Stimulated activated naive CD8-positive, alpha-beta T cell treated with anti-CD3 and anti-CD28 coated beads, Interleukin-15, Interleukin-2, amounts not matched to agents 100 ng/mL and 50 ng/mL, for 24 hours (primary cell): ENCODE measurements at regions not wholly inside any gene's neighbourhood (a gene's known extent, or its start where the extent isn't known, plus 50 kb on each side); places are given as distances from the start of the nearest gene placed in this dataset.

ENCODE experiments used
- H3K27ac Mint-ChIP-seq: one replicate; pipeline ENCODE4 v1.8.0; 2021; ENCODE audit warnings: mild to moderate bottlenecking, mixed read lengths
- H3K27me3 Mint-ChIP-seq: one replicate; pipeline ENCODE4 v1.8.0; 2021; ENCODE audit warnings: mixed read lengths
- H3K36me3 Mint-ChIP-seq: one replicate; pipeline ENCODE4 v1.8.0; 2021; ENCODE audit warnings: low read depth, mixed read lengths
- H3K4me1 Mint-ChIP-seq: one replicate; pipeline ENCODE4 v1.8.0; 2021; ENCODE audit warnings: low read depth, mixed read lengths
- H3K4me3 Mint-ChIP-seq: one replicate; pipeline ENCODE4 v1.8.0; 2021; ENCODE audit warnings: mild to moderate bottlenecking, mixed read lengths
- H3K9me3 Mint-ChIP-seq: one replicate; pipeline ENCODE4 v1.8.0; 2021; ENCODE audit warnings: mixed read lengths

DNA sequence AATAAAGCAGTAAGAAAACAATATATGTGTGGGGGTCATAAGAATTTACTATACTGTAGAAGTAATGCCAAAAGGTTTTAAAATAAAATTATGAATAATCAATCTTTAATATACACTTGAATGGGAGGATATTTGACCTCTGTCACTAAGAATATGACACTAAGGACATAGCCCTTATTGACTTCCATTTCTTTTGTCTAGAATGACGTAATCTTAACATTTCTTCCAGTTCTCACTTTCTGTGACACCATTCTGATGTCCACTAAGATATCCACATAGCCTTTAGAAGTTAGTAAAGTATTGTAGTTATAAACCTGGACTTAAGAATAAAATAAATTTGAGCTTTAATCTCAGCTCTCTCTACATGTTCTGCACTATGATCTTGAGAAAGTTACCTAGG, 1050.7 kb downstream of the TLE4 start:
- Mint-ChIP-seq H3K27me3 (no peaks in the 10 kb centered on the region), H3K4me3 (no peak overlapping the region), H3K9me3 (peaks cover 13% of the 10 kb centered on the region), H3K27ac (no peak overlapping the region), H3K4me1 (no peaks in the 10 kb centered on the region), H3K36me3 (no peaks in the 10 kb centered on the region)

DNA sequence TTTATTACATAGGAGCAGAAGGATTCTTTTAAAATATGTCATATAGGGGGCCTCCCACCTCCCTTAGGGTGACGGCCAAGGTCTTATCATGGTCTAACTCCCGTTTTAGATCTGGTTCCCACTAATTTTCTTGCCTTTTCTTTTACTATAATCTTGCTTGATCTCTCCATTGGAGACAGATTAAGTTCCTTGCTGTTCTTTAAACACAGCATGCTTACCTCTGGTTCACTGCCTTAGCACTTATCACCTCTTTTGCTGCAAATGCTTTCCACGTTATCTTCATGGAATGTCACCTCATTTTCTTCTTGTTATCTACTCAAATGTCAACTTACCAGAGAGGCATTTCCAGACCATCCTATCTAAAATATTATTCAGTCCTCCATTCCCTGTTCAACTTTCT, 1047.6 kb downstream of the TLE4 start:
- no peak overlapping the region for H3K4me3 Mint-ChIP-seq
- no peaks in the 10 kb centered on the region for H3K36me3 Mint-ChIP-seq
- peaks cover 9% of the 10 kb centered on the region for H3K9me3 Mint-ChIP-seq
- H3K27ac Mint-ChIP-seq, result no peak overlapping the region
- no peaks in the 10 kb centered on the region for H3K27me3 Mint-ChIP-seq
- no peaks in the 10 kb centered on the region for H3K4me1 Mint-ChIP-seq

DNA sequence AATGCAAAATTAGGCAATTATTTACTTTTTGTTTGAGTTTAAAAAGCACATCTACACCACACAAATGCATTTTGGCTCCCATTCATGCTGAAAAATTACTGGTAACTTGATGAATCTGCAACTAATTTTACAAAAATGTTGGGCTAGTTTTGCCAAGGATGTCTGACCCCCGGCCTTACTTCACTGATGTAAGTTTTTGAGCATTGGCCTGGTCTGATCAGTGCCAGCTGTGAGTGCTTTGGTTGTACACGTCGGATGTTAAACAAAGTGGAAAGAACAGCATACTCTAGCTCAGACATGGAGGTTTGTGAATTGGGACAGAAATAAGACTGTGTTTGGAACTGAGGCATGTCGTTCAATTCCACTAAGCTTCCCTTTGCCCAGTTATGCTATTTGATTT, 1044.2 kb downstream of the TLE4 start:
- Mint-ChIP-seq H3K27ac (no peak overlapping the region), H3K9me3 (peaks cover 9% of the 10 kb centered on the region), H3K4me1 (no peaks in the 10 kb centered on the region), H3K27me3 (no peaks in the 10 kb centered on the region), H3K36me3 (no peaks in the 10 kb centered on the region), H3K4me3 (no peak overlapping the region)

DNA sequence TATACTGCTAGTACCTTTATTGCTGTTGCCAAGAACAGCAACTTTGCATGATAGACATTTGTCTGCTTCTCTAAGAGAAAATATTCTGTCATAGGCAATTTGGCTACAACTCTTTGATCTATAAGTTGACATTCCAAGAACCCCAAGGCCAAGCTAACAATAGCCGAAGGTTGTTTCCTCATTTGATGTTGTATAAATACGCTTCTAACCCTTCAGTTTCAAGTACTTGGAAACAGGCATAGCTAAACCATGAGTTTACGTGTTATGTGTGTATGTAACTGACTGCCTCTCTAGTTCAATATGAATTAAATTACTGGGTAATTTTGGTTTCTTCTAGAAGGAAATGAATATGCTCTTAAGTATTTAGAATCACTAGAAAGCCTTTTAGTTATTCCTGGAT, 1034.0 kb downstream of the TLE4 start:
- Mint-ChIP-seq H3K4me1 (no peaks in the 10 kb centered on the region), H3K27ac (no peak overlapping the region), H3K36me3 (no peaks in the 10 kb centered on the region), H3K27me3 (no peaks in the 10 kb centered on the region), H3K4me3 (no peak overlapping the region), H3K9me3 (no peaks in the 10 kb centered on the region)

DNA sequence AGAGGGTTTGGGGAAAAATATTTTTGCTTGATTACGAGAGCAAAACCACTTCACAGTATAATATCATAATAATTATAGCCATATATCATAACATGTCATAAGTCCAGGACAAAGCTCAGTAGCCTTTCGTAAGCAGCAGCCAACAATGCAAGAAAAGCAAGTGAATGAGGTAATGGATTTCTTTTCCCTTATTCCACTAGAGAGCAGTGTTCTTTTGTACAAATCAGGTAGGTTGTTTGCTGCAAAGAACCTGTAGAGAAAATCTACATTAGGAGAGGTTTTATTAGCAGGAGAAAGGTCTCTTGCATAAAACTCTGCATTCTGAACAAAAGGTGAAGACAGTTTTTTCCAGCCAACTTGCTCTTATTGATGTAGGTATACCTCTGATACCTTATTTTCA, 1033.4 kb downstream of the TLE4 start:
- no peaks in the 10 kb centered on the region for H3K27me3 Mint-ChIP-seq
- no peaks in the 10 kb centered on the region for H3K36me3 Mint-ChIP-seq
- H3K9me3 Mint-ChIP-seq, result no peaks in the 10 kb centered on the region
- H3K4me1 Mint-ChIP-seq, result no peaks in the 10 kb centered on the region
- no peak overlapping the region for H3K27ac Mint-ChIP-seq
- H3K4me3 Mint-ChIP-seq, result no peak overlapping the region

DNA sequence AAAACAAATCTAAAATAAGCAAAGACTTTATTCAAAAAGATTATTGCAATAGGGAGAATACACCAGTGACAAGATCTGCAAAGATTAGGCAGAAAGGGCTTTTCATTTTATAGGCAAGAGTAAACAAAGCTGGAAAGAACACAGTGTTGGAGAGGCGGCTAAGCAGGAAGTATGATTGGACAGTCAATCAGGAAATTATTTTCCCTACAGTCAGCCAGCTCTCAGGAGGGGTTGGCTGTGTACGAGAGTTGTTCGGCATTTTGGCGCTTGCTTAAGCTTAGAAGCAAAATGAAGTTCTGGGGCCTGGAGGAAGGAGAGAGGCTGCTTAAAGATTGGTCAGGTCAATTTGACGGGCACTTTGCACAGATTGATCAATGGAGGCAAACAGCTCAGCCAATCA, 1030.5 kb downstream of the TLE4 start:
- H3K27ac Mint-ChIP-seq, result no peak overlapping the region
- H3K4me1 Mint-ChIP-seq, result no peaks in the 10 kb centered on the region
- H3K27me3 Mint-ChIP-seq, result no peaks in the 10 kb centered on the region
- peaks cover 6% of the 10 kb centered on the region for H3K9me3 Mint-ChIP-seq
- no peaks in the 10 kb centered on the region for H3K36me3 Mint-ChIP-seq
- no peak overlapping the region for H3K4me3 Mint-ChIP-seq

DNA sequence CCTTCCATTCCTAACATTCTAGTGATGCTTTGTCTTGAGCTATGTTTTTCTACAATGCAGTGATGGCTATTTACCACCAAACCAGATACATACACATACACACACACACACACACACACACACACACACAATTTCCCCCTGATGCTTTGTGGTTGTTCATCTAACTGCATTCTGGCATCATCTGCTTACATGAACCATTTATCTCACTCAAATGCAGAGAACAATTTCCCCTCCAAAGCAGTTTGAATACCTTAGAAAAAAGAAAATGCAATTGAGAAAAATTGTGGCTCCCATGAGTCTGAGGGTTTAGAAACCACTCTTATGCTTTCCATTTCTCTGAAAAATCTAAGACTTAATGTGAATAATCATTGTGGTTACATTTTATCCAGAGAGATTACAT, 1024.8 kb downstream of the TLE4 start:
- H3K27ac Mint-ChIP-seq, result no peak overlapping the region
- H3K9me3 Mint-ChIP-seq, result peaks cover 13% of the 10 kb centered on the region
- H3K36me3 Mint-ChIP-seq, result no peaks in the 10 kb centered on the region
- H3K4me3 Mint-ChIP-seq, result no peak overlapping the region
- H3K4me1 Mint-ChIP-seq, result no peaks in the 10 kb centered on the region
- no peaks in the 10 kb centered on the region for H3K27me3 Mint-ChIP-seq

DNA sequence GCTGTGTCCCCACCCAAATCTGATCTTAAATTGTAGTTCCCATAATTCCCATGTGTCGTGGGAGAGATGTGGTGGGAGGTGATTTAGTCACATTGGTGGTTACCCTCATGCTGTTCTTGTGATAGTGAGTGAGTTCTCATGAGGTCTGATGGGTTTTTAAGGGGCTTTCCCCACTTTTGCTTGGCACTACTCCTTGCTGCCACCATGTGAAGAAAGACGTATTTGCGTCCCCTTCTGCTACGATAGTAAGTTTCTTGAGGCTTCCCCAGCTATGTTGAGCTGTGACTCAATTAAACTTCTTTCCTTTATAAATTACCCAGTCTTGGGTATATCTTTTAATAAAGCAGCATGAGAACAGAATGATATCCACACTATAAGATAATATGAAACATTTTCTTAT, 1023.4 kb downstream of the TLE4 start:
- H3K27ac Mint-ChIP-seq, result no peak overlapping the region
- no peak overlapping the region for H3K4me3 Mint-ChIP-seq
- H3K4me1 Mint-ChIP-seq, result no peaks in the 10 kb centered on the region
- peaks cover 13% of the 10 kb centered on the region for H3K9me3 Mint-ChIP-seq
- H3K36me3 Mint-ChIP-seq, result no peaks in the 10 kb centered on the region
- no peaks in the 10 kb centered on the region for H3K27me3 Mint-ChIP-seq

DNA sequence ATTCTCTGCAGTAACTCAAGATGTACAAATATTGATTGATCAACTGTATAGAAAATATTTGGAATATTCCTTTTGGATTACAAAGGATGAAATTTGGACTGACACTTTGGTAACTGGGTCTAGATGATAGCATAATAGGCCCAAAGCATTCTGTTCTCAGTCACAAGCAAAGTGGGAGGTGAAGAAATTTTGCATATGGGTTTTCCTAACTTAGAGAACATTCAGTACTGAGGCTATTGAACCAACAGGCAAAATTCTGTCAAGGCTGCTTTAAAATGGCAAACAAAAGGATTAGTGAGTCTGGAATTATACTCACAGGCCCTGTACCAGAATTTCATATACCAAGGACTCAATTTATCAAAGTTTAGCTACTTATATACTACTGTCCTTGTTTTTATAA, 1020.6 kb downstream of the TLE4 start:
- Mint-ChIP-seq H3K9me3 (peaks cover 7% of the 10 kb centered on the region), H3K4me3 (no peak overlapping the region), H3K27me3 (no peaks in the 10 kb centered on the region), H3K27ac (no peak overlapping the region), H3K4me1 (no peaks in the 10 kb centered on the region), H3K36me3 (no peaks in the 10 kb centered on the region)

DNA sequence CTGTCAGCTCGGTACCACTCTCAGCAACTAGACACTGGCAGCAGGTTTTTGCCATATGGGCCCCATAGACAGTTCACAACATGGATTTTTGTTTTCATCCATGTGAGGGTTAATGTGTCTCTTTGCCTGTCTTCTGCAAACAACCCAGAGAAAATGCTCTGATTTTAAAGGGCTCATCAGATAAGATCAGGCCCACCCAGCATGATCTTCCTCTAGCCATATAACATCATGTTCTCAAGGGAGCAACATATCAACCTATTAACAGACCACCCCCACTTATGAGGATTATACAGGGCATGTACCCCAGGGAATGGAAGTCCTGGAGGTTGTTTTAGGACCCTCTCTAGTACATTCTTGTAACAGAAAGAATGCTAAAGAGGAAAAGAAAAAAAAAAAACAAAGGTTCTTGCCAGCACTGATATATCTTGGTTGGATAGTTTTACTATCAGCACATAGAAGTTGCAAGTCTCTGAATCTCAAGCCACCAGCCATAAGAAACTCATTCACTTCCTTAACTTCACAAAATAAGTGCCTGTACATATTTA, 1015.1 kb downstream of the TLE4 start:
- H3K9me3 Mint-ChIP-seq, result no peaks in the 10 kb centered on the region
- H3K27ac Mint-ChIP-seq, result no peak overlapping the region
- no peaks in the 10 kb centered on the region for H3K27me3 Mint-ChIP-seq
- H3K4me3 Mint-ChIP-seq, result no peak overlapping the region
- no peaks in the 10 kb centered on the region for H3K4me1 Mint-ChIP-seq
- no peaks in the 10 kb centered on the region for H3K36me3 Mint-ChIP-seq

DNA sequence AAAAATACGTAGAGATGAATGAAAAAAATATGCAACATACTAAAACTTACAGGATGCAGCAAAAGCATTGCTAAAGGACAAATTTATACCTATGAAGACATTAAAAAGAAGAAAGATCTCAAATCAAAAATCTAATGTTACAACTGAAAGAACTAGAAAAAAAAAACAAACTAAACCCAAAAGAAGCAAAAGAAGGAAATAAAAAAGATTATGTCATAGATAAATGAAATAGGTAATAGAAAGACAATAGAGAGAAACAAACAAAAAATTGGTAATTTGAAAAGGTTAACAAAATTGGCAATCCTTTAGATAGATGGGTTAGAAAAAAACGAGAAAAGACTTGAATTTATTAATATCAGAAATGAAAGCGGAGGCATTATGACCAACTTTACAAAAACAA, 1000.2 kb downstream of the TLE4 start:
- Mint-ChIP-seq H3K9me3 (peaks cover 40% of the 10 kb centered on the region), H3K4me3 (no peak overlapping the region), H3K4me1 (no peaks in the 10 kb centered on the region), H3K27me3 (no peaks in the 10 kb centered on the region), H3K27ac (no peak overlapping the region), H3K36me3 (no peaks in the 10 kb centered on the region)

DNA sequence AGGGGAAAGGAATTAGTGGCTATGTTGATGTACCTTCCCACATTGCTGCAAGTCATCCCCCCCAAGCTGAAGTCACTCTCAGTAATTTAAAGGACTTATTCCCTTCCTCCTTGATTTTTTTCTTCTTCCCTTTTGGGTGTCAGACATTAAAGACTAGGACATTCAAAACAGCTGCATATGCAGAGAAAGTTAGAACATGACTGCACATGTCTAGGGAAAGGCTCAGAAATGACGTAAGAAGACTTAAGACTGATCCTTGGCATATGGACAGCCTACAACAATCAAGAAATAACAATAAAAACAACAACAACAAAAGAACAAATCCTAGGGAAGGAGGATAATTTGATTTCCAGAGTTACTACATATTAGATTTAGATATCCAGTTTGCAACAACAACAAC, 997.5 kb downstream of the TLE4 start:
- Mint-ChIP-seq H3K9me3 (peaks cover 28% of the 10 kb centered on the region), H3K36me3 (no peaks in the 10 kb centered on the region), H3K4me1 (no peaks in the 10 kb centered on the region), H3K27ac (no peak overlapping the region), H3K27me3 (no peaks in the 10 kb centered on the region), H3K4me3 (no peak overlapping the region)

DNA sequence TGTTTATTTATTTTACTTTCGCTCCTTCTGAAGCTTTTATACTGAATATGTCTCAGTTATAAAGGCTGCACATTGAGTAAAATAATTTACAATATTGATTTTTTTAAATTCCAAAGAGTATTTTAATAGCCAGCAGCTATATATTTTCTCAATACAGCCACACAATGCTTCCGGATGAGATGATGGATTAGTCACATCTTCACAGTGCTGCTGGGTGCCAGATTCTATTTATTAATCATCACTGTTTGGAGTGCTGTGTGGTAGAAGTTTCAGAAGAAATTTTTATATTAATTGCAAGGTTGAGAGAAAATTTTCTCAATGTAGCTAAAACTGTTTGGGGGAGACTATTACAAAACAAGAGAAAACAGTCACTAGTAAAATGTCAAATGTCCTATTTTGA, 989.8 kb downstream of the TLE4 start:
- no peaks in the 10 kb centered on the region for H3K27me3 Mint-ChIP-seq
- no peak overlapping the region for H3K27ac Mint-ChIP-seq
- H3K4me1 Mint-ChIP-seq, result no peaks in the 10 kb centered on the region
- H3K36me3 Mint-ChIP-seq, result no peaks in the 10 kb centered on the region
- no peak overlapping the region for H3K4me3 Mint-ChIP-seq
- peaks cover 3% of the 10 kb centered on the region for H3K9me3 Mint-ChIP-seq

DNA sequence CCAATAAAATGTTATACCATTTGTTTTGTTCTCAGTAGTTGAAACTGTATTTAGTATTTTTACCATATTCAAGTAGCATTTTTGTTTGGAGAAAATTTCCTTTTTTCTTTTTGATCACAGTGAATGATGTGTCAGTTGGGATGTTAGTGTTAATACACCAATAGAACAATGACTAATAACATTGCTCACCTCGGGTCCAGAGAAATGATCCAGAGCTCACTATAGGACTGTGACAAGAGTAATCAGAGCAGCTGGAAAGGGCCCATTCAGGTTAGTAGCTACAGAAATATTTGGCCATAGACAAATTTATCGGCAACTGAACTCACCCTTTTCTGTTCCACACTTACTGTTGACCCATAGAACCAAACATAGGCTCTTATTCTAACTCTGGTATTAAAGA, 989.2 kb downstream of the TLE4 start:
- Mint-ChIP-seq H3K36me3 (no peaks in the 10 kb centered on the region), H3K9me3 (peaks cover 3% of the 10 kb centered on the region), H3K27me3 (no peaks in the 10 kb centered on the region), H3K4me3 (no peak overlapping the region), H3K4me1 (no peaks in the 10 kb centered on the region), H3K27ac (no peak overlapping the region)

DNA sequence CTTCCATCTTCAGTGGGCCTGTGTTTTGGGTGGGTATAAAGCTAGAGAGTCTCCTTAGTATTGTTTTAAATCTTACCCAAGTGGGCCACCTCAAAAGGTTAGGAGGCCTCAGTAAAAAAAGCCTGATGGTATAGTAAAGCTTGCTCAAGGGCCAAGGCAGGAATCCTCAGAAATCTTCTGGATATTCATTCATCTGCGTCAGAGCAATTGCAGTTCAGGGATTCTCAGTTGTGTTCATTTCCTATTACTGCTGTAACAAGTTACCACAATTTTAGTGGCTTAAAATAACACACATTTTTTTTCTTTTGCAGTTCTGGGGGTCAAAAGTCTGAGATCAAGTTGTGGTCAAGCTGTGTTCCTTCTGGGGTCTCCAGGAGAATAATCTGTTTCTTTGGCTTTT, 985.5 kb downstream of the TLE4 start:
- no peak overlapping the region for H3K4me3 Mint-ChIP-seq
- no peaks in the 10 kb centered on the region for H3K36me3 Mint-ChIP-seq
- no peak overlapping the region for H3K27ac Mint-ChIP-seq
- no peaks in the 10 kb centered on the region for H3K27me3 Mint-ChIP-seq
- H3K4me1 Mint-ChIP-seq, result no peaks in the 10 kb centered on the region
- H3K9me3 Mint-ChIP-seq, result peaks cover 3% of the 10 kb centered on the region

DNA sequence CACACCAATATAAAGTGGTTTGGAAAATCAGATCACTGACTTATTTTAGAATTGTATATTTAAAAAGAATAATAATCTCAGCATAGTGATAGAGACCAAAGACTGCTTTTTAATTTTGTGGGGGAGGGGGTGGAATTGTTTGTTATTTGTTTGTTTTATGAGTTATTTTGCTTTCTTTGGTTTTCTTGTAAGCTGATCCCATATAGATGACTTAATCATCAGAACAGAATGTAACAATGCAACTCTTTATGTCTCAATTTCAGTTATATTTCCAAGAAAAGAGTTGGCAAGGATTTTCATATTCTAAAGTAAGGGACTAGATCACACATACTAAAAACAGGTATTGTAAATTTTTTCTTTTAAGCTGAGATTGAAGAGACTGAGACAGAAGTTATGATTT, 984.9 kb downstream of the TLE4 start:
- H3K9me3 Mint-ChIP-seq, result peaks cover 3% of the 10 kb centered on the region
- no peaks in the 10 kb centered on the region for H3K4me1 Mint-ChIP-seq
- no peak overlapping the region for H3K4me3 Mint-ChIP-seq
- H3K27ac Mint-ChIP-seq, result no peak overlapping the region
- H3K27me3 Mint-ChIP-seq, result no peaks in the 10 kb centered on the region
- H3K36me3 Mint-ChIP-seq, result no peaks in the 10 kb centered on the region
